GM19351 (cell line): ENCODE measurements at regions not wholly inside any gene's neighbourhood (a gene's known extent, or its start where the extent isn't known, plus 50 kb on each side); places are given as distances from the start of the nearest gene placed in this dataset.
"Not testable (repeated sequence)": the region's sequence is repeated elsewhere in the genome, so short reads cannot be mapped to it uniquely, and the experiment has no call there.

Experiments
- ATAC-seq: cut with Tn5 transposase; IDR thresholded peaks from one replicate; pipeline ENCODE4 v1.9.1; 2021; ENCODE audit warnings: mild to moderate bottlenecking, moderate library complexity; ENCODE audit not compliant: unreplicated experiment

DNA sequence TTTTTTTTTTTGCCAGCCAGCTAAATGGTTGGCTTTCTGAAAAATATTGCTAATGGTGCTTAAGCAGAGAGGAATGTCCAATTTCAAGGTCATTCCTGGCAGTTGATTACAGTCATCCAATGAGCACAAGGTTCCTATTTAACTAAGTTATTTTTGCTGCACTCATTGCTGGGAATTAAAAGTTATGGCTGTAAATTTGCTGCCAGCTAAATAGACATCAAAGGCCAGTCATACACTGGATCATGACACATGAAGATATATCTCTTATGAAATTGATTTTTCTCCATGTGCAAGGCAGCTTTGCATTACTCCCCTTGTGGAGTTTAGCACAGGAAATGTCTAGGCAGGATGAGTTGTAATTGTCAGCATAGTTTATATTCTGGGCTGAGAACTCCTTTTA, 1898.4 kb upstream of the CELF4 start:
- ATAC-seq: no peak

DNA sequence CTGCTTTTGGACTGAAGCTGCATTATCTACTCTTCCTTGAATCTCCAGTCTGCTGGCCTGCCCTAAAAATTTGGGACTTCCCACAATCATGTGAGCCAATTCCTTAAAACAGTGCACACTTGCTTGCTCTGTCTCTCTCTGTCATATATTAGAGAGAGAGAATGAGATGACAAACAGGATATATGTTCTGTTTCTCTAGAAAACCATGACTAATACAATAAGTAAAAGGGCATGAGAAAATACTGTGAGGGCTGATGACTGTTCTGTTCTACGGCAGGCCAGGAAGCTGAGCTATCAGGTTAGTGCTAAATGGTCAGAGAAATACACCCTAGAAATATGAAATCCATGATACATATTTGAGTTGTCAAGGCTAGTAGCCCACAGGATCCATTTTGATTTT, 1896.8 kb upstream of the CELF4 start:
- no peak for ATAC-seq

DNA sequence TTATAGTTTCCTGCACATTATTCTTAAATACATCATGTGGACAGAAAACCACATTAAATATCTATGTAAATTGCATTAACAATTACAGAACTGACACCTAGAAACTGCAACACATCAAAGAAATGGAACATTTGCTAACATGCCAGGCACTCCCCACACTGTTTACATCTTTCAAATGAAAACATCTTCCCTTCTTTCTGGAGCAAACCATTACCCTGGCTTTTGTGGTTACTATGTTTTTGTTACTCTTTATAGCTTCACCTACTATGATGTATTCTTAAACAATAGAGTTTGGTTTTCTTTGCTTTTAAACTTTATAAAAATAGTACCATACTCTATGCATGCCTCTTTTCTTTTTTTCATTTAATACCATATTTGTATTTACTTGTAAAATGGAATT, 1894.5 kb upstream of the CELF4 start:
- no peak for ATAC-seq

DNA sequence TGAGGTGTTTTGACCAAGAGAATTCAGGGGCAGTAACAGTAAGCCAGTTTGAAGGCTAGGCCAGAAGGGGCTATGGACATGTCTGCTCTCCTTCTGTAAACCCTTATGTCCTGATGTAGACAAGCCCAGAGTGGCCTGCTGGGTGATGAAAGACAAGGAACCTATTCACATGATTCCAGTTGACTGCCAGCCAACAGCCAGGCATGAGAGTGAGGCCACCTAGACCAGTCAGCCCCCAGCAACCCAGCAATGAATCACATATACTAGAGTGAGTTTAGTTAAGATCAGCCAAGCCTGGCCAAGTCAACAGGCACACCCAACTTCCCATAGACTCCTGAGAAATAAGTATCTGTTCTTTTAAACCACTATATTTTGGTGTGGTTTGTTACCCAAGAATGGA, 1889.7 kb upstream of the CELF4 start:
- ATAC-seq: no peak

DNA sequence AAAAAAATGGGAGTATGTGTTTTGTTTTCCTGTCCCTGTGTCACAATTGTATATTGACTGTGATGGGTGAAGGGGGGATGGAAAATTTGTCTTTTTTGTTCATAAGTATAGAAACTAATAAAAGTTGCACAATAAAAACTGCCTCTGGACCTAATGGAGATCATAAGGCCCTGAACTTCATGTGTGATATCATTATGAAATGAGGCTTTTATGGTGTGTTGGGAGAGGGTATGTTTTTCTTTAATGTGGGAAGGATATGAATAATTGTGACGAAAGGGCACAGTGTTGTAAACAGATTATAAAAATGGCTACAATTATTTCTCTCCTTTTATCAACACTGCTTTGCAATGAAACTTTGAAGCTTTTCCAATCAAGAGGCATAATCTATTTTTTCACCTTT, 1889.3 kb upstream of the CELF4 start:
- ATAC-seq: no peak

DNA sequence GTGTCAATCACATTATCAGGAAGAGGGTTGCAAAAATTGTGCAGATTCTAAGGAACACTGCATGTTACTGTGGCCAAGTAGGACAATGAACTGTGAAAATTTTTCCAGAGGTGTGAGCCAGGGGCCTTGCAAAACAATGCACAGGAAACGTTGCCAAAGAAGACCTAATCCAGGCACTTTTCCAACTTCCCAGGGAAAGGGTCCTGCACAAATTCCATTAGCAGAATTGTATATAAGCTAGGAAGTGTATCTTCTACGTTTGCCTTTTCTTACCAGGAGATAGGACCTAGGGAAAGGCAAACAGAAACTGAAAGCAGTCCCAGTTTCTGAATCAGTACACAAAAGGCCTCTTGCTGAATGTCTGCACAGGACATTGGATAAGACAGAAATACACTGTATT, 1888.3 kb upstream of the CELF4 start:
- ATAC-seq: no peak

DNA sequence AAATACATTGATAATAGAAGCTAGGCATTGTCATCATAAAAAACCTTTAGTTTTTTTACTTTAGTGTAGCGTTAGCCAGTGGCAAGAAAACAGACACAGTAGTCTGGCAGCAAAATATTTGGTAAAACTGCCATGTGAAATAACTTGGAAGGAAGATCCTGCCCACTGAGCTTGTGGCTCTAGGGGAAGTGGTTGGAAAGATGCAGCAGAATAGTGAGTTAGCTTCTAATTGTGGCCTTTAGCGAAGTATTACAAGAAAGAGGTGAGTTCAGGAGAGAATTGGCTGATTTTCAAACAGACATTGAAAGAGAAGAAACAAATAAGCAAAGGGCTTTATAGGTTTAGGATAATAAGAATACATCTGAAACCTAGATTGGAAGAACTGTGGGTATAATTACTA, 1887.8 kb upstream of the CELF4 start:
- ATAC-seq: no peak

DNA sequence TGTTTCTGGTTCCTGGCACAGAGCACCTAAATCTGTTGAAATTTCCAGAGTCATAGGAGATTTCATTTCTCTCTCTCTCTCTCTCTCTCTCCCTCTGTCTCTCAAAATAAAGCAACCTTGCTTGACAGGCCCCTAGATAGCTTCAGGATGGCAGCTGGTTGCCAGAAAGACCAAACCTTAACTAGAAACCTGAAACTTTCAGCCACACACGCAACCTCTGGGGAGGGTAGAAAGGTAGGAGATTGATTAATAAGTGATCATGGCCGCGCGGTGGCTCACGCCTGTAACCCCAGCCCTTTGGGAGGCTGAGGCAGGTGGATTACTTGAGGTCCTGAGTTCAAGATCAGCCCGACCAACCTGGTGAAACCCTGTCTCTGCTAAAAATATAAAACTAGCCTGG, 1885.4 kb upstream of the CELF4 start:
- no peak for ATAC-seq

DNA sequence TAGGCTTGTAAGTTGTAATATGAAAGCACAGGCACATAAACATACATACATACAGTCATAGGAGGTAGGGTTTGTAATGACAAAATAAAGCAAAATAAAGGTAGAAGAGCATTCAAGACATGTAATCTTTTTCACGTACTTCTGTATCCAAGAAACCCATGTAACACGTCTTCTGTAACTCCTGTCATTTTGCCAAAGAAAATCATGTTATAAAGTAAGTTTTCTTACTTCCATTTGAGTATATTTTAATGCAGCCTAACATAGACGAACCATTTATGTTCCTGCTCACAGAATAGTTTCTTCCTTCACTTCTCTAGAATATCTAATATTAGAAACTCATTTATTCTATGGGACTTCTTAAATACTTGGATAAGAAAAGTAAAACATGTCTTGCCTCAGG, 1884.0 kb upstream of the CELF4 start:
- no peak for ATAC-seq

DNA sequence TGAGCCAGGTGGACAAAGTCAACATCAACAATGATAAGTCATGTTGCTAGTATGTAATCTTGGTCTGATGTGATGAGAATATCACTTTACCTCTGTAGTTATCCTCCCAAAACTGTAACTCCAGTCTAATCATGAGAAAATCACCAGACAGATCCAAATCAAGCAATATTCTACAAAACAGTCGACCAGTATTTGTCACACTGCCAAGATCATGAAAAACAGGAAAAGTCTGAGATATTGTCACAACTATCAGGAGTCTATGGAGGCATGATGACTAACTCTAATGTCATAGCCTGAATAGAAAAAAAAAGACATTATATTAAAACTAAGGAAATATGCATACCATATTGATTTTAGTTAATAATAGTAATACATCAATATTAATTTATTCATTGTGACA, 1883.3 kb upstream of the CELF4 start:
- ATAC-seq: no peak

DNA sequence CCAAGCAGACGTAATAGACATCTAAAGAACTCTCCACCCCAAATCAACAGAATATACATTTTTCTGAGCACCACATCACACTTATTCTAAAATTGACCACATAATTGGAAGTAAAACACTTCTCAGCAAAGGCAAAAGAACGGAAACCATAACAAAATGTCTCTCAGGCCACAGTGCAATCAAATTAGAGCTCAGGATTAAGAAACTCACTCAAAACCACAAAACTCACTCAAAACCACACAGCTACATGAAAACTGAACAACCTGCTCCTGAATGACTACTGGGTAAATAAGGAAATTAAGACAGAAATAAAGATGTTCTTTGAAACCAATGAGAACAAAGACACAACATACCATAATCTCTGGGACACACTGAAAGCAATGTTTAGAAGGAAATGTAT, 1879.4 kb upstream of the CELF4 start:
- ATAC-seq: not testable (repeated sequence)

DNA sequence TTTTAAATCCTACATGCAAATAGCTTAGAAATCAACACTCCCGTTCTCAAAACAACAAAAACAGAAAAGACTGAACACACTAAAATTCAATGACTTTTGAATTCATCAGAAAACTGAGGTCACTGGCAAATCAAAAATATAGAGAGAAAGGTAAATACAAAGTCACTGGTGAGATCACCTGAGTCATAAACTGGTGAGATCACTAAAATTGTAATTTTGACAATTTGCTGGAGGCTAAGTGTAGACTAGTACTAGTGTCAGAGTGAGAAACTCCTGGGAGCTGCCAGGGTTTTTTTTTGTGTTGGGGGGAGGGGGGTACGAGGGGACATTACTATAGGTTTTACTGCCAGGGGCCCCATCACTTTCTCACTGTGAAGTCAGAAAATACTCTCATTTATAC, 1876.0 kb upstream of the CELF4 start:
- no peak for ATAC-seq

DNA sequence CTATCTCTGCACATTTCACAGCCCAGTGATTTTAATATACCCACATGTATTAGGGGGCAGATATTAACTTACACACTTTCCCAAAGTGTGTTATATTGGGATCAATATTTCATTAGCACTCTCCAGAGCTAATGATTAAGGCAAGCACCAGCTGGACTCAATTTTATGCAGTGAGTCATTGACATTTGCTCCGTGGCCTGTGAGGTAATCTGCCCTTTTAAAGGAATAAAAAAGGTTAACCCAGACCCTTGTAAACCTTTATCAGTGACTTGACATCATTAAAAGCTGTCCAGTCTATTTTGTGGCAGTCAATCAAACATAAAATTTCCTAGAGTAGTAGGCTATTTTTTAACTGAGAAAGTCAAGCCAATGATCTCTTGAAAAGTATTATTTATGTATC, 1870.4 kb upstream of the CELF4 start:
- no peak for ATAC-seq

DNA sequence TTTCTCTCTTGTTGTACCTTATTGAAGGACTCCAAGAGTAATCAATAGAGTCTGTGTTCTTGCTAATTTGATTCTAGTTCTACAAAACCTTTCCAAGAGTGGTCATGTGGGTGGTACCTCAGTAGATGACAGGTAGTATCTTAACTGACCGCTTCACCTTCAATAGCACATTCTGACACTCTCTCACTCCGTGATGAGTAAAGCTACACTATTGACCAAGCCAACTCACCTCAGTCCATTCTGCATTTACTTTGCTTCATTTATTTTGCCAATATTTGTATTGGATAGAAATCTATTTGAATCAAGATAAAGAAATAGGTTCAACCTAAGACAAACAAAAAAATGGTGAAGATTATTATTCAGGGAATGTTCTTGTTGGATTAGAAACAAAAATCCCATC, 1869.6 kb upstream of the CELF4 start:
- no peak for ATAC-seq

DNA sequence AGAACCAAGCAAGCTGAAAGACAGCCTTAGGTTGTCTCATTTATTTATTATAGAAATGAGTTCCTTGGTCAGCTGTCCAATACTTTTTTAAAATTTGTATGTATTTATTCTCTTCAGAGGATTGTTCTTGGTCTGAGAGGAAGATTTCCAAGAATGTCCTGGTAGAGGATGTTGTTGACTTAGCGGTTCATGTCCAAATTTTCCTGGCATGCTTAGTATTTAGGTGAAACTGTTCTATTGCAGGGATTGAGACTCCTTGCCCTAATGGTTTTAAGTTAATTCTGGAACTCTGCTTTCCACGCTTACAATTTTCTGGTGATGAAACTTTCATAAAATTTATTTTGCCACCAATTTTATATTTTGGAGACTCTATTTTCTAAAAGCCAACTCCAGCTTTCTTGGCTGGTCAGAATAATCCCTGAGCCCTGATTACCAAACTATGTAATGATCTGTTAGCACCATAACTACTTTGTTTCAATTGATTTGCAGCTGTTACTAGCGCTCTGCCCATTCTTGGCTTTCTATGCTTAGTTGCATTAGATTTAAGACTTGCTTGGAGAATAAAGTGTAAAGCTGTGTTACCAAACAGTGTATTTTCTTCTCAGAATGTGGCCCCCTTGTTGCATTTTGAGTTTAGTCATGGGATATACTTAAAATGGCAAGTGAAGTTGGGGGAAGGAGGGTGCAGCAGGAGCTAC, 1868.8 kb upstream of the CELF4 start:
- ATAC-seq: no peak

DNA sequence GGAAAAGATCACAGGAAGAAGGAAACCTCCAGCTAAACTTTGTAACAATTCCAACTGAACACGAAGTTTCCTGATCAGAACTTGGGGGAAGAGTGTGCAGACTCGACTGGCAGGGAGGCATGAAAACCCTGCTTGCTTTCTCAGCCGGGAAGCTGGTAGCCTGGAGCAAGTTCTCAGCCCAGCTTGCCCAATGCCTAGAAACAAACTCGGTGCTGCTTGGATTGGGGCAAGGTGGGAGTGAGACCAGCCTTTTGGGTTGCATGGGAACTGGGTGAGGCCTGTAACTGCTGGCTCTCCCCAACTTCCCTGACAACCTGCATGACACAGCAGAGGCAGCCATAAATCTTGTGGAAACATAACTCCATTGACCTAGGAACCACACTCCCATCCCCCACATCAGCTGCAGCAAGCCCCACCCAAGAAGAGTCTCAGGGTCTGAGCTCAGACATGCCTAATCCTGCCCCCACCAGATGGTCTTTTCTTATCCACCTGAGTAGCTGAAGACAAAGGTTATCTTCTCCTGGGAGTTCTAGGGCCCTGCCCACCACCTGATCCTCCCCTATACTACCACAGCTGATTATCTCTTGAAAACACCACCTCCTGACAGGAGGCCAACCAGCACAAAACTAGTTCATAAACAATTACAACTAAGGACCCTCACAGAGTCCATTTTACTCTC, 1859.7 kb upstream of the CELF4 start:
- ATAC-seq: no peak

DNA sequence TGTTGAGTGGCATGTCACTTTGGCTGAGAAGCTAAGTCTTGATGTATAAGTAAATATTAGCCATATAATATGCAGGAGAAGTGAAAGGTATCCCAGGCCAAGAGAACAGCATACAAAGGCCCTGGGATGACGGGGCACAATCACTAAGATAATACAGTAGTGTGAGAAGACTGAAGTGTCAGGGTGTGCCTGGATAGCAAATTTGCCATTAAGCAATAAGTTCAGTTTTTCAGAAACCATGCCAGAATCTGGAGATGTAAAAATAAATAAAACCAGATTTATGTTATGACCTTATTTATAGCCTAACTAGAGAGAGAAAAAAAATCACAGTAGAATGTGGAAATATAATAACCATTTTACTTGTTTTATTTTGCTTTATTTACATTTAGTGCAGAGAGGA, 1858.7 kb upstream of the CELF4 start:
- no peak for ATAC-seq

DNA sequence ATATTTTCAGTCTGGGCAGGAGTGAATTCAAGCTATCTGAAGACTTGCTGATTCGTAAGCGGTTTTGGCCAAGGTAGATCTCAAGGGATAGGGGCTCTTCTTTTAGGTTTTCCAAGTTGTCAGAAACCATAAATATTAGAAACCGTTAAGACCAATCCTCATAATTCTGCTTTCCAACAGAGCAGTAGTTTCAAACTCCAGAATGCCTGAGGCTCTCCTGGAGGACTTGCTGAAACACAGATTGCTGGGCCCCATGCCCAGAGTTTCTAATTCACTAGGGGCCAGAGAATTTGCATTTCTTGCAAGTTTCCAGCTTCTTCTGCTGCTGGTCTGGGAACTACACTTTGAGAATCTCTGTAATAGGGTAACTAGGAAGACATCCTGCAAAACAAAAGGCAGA, 1855.7 kb upstream of the CELF4 start:
- no peak for ATAC-seq

DNA sequence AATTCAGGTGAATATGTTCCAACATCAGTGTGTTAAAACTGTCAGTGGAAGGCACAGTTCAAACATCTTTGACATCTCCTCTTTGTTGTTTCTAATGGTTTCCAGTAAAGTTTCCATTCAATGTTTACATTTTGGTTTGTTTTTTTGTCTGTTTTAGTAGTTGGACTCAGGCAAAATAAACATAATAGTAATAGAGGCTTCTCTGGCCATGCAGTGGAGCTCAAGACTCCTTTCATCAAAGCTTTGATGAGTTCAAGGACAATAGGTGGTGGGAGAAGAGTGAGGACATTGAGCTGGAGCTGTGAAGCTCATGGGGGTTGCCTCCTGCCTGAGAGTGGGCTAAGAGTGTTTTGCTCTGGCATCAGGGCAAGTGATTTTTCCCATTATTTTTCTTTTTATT, 1853.7 kb upstream of the CELF4 start:
- ATAC-seq: no peak

DNA sequence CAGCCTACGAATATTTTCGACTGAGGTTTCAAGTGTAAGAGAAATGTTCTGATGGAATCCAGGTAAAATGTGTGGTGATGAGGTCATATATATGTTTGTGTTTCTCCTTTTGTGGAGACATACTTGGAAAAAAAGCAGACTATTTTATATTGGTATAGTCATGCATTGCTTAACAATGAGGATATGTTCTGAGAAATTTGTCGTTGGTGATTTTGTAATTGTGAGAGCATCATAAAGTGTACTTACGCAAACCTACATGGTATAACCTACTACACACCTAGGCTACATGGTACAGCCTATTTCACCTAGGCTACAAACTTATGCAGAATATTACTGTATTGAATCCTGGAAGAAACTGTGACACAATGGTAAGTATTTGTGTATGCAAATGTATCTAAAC, 1849.9 kb upstream of the CELF4 start:
- ATAC-seq: no peak

DNA sequence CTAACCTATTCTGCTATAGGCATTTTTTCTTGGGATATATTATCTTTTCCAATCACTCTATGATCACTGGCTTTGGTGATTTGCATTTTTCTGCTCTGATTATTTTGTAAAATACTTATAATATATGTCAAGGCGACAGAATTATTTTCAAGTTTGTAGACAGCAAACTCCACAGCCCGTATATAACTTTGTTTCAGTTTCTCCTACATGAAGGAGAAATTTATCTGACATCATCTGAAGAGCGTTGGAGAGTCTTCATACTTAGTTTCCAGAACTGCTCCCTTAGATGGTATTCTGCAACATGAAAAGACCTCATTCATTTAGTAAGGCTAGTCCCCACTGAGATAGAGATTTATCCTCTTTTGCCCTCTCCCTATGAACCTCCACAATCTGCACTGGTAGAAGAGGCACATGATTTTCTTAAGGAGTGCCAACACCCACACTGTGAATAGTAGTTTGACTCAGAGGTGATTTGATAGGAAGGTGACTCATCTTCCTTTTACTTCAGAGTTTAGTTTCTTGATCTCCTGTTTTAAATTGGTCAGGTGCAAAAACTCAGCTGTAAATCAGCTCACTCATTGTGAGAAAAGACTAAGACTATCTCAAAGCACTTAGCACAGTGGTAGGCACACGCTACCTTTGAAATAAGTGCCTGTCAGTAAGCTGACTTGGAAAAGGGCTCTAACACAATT, 1848.6 kb upstream of the CELF4 start:
- no peak for ATAC-seq

DNA sequence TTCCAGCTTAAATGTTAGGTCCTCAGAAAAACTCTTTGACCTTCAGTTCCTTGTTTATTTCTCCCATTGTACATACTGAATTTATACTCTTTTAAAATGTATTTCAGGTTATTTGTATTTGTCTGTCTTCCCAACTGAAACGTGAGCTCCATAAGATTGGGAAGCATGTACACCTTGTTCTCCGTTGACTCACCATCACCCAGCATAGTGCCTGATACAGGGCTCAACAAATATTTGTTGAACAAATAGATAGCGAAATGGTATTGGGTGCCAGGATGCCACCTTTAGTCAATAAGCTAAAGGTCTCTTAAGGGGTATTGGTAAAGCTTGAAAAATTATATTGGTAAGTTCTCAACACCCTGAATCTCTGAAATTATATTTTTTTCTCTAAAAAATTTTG, 1841.3 kb upstream of the CELF4 start:
- ATAC-seq: no peak
